HEK293T (cell line): ENCODE measurements at regions not wholly inside any gene's neighbourhood (a gene's known extent, or its start where the extent isn't known, plus 50 kb on each side); places are given as distances from the start of the nearest gene placed in this dataset.

Source experiments
- CTCF ChIA-PET: fragments of 350-600 bp; formaldehyde crosslinking; extraction: SDS; loops from one replicate; lab custom pipeline; 2021; ENCODE audit warnings: antibody characterized with exemption, inconsistent platforms; lab: Yijun Ruan, JAX
- POLR2A ChIA-PET: fragments of 350-600 bp; formaldehyde crosslinking; extraction: SDS; loops from one replicate; lab custom pipeline; 2020; ENCODE audit warnings: antibody characterized with exemption, inconsistent platforms; lab: Yijun Ruan, JAX
- DNase-seq: peaks from one replicate; pipeline ENCODE4 v3.0.0; 2012; ENCODE audit warnings: mixed read lengths; ENCODE audit errors: extremely low spot score
- ARNT ChIP-seq: fragments of 450-650 bp; IDR thresholded peaks from 2 replicates; pipeline ENCODE4 v1.6.1; 2017; ENCODE audit warnings: mild to moderate bottlenecking
- BHLHE40 ChIP-seq: fragments of 450-650 bp; IDR thresholded peaks from 2 replicates; pipeline ENCODE4 v1.6.1; 2016; ENCODE audit warnings: mild to moderate bottlenecking, moderate library complexity, borderline replicate concordance
- CTBP1 ChIP-seq: fragments of 450-650 bp; IDR thresholded peaks from 2 replicates; pipeline ENCODE4 v1.6.1; 2016; ENCODE audit warnings: borderline replicate concordance
- ELF4 ChIP-seq: fragments of 450-650 bp; IDR thresholded peaks from 2 replicates; pipeline ENCODE4 v1.6.1; 2017; ENCODE audit warnings: antibody characterized with exemption
- FOXA1 ChIP-seq: fragments of 450-650 bp; IDR thresholded peaks from 2 replicates; pipeline ENCODE4 v1.6.1; 2016; ENCODE audit warnings: mild to moderate bottlenecking
- FOXK2 ChIP-seq: fragments of 450-650 bp; IDR thresholded peaks from 2 replicates; pipeline ENCODE4 v1.6.1; 2016; ENCODE audit warnings: mild to moderate bottlenecking
- FOXM1 ChIP-seq: fragments of 450-650 bp; IDR thresholded peaks from 2 replicates; pipeline ENCODE4 v1.6.1; 2017; ENCODE audit warnings: mild to moderate bottlenecking, borderline replicate concordance
- HDGF ChIP-seq: fragments of 450-650 bp; IDR thresholded peaks from 2 replicates; pipeline ENCODE4 v1.6.1; 2017; ENCODE audit warnings: antibody characterized with exemption, borderline replicate concordance
- L3MBTL2 ChIP-seq: fragments of 450-650 bp; conservative IDR thresholded peaks from 2 replicates; pipeline ENCODE4 v1.6.1; 2016; ENCODE audit warnings: mild to moderate bottlenecking
- LEF1 ChIP-seq: fragments of 450-650 bp; IDR thresholded peaks from 2 replicates; pipeline ENCODE4 v1.6.1; 2017; ENCODE audit warnings: mild to moderate bottlenecking, borderline replicate concordance
- NFRKB ChIP-seq: fragments of 450-650 bp; IDR thresholded peaks from 2 replicates; pipeline ENCODE4 v1.6.1; 2016; ENCODE audit warnings: mild to moderate bottlenecking, moderate library complexity
- SP1 ChIP-seq: fragments of 450-650 bp; IDR thresholded peaks from 2 replicates; pipeline ENCODE4 v1.6.1; 2017
- SUZ12 ChIP-seq: fragments of 450-650 bp; IDR thresholded peaks from 2 replicates; pipeline ENCODE4 v1.6.1; 2016; ENCODE audit warnings: mild to moderate bottlenecking
- TARDBP ChIP-seq: fragments of 450-650 bp; IDR thresholded peaks from 2 replicates; pipeline ENCODE4 v1.6.1; 2016
- ZNF384 ChIP-seq: fragments of 450-650 bp; IDR thresholded peaks from 2 replicates; pipeline ENCODE4 v1.6.1; 2016
- TF ChIP-seq, protein P1 (sequence below): fragments of 450-650 bp; IDR thresholded peaks from 2 replicates; pipeline ENCODE4 v1.6.1; 2016

DNA sequence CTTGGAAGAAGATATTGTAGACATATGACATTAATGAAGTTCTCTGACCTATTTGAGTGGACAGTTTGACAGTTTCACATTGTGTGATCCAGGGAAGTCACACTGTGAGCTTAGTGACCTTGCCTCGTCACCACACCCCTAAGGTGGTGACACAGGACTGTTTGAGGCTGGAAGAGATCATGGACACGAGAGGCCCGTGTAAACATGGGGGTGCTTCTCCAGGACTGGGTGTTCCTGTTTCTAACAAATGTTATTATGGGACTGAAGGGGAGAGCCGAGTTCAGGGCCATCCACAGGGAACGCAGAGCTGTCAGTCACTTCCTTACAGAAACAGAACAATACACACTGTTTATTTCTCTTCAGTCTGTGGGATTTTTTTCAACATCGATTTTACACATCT is 96.5 kb upstream of the DNAJC19 start:
- no peak for TF ChIP-seq FOXA1
- no peak for TF ChIP-seq LEF1
- no peak for TF ChIP-seq FOXM1
- TF ChIP-seq L3MBTL2 = no peak
- TF ChIP-seq CTBP1 = no peak
- no peak for TF ChIP-seq BHLHE40
- TF ChIP-seq, protein P1, sequence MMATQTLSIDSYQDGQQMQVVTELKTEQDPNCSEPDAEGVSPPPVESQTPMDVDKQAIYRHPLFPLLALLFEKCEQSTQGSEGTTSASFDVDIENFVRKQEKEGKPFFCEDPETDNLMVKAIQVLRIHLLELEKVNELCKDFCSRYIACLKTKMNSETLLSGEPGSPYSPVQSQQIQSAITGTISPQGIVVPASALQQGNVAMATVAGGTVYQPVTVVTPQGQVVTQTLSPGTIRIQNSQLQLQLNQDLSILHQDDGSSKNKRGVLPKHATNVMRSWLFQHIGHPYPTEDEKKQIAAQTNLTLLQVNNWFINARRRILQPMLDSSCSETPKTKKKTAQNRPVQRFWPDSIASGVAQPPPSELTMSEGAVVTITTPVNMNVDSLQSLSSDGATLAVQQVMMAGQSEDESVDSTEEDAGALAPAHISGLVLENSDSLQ = no peak
- TF ChIP-seq SUZ12 = no peak
- TF ChIP-seq FOXK2 = no peak
- no peak for TF ChIP-seq HDGF
- TF ChIP-seq ARNT = no peak
- no peak for TF ChIP-seq NFRKB
- TF ChIP-seq ELF4 = no peak
- TF ChIP-seq SP1 = no peak
- no peak for TF ChIP-seq TARDBP
- no peak for TF ChIP-seq ZNF384
- CTCF ChIA-PET = no interaction called here
- DNase-seq = no peak
- POLR2A ChIA-PET = no interaction called here

DNA sequence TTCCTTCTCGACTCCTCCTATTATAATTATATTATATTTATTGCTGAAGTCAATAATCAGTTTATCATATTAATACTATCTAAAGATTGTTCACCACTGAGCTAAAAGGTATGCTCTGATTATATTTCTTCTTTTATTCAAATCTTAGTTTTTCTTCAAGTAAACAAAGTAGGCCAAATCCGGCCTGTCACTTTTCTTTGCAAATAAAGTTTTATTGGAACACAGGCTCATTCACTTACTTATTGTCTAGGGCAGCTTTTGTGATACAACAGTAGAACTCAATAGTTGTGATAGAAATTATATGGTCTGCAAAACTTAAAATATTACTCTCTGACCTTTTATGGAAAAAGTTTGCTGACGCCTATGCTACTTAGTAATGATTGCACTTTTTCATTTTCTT is 92.4 kb upstream of the DNAJC19 start:
- ChIA-PET POLR2A (no interaction called here), CTCF (no interaction called here)
- TF ChIP-seq, protein P1 = no peak
- no peak for TF ChIP-seq SUZ12
- no peak for TF ChIP-seq FOXA1
- TF ChIP-seq L3MBTL2 = no peak
- no peak for TF ChIP-seq TARDBP
- TF ChIP-seq LEF1 = no peak
- DNase-seq = no peak

DNA sequence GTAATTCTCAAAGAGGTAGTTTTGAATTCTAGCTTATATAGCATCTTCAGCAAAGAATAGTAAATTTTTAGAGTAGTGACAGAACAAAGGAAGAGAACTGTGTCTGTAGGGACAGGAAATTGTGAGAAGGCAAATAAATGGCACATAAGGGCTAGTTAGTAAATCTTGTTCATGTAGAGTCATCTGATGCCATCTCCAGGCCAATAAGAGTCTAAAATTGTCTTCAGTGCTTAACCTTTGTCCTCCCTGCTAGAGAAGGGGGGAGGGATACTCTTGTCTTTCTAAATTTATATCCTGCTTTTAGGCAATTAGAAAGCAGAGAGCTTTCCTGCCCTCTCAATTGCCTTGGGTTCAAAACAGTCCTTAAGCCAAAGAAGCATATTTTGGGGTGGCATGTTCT is 87.0 kb upstream of the DNAJC19 start:
- DNase-seq = no peak
- TF ChIP-seq NFRKB (no peak), CTBP1 (no peak), SP1 (no peak), ZNF384 (no peak), FOXA1 (no peak)
- TF ChIP-seq, protein P1 = no peak
- ChIA-PET CTCF (no interaction called here), POLR2A (no interaction called here)

DNA sequence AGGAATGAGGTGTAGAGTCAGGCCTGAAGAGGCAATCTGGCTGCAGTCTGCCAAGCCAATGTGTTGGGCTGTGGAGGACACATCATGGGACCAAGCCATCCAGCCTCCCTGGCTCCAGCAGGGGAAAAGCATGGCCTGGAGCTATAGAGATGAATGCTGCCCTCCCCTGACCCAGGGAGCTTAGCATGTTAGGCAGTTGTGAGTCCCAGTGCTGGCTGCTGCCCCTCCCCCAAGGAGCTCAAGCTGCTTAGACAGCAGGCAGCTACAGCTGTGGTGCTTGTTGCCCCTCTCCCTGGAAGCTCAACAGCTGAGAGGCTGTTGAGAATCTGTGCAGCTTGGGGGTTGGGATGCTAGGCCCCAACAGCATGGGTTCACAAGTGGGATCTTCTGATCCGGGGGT is 85.6 kb upstream of the DNAJC19 start:
- no peak for DNase-seq
- no peak for TF ChIP-seq SP1
- TF ChIP-seq LEF1 = no peak
- no peak for TF ChIP-seq SUZ12
- TF ChIP-seq, protein P1 = no peak
- no peak for TF ChIP-seq FOXM1
- POLR2A ChIA-PET = no interaction called here
- CTCF ChIA-PET = no interaction called here

DNA sequence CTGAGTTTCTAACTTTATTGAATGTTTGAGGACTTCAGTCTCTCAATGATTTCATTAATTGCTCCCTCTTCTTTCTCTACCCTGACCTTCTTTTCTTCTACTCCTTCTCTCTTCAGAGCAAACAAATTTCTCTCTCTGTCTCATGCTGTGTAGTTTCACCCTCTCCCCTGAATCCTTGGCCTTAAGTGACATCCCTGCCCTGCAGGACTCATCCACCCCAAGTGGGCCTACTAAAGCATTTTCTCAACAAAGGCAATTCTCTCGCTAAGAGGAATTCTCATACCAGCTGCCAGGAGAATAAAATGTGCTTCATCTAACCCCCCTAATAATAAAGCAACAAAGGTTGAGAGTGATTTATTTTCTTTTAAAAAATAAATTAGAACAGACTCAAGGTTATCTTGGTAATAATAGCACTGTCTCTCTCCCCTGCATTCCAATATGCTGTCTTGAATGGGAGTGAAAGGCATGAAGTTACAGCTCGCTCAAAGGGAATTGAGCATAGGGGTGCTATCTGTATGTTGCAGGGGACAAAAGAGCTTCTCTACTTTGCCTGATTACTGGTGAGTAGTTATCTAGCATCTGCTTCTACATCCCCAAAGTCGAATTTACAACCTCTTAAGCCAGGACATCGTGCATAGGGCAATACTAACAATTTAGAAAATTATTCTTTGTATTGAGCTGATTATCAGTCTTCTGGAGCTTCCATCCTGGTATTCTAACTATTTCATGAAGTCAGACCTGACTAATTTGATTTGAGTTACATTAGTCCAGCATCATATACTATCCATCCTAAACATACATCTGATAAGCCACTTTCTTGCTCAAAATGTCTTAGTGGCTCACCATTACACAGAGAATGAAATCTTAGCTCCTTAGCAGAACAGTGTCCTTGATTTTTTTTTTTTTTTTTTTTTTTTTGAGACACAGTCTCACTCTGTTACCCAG is 76.9 kb upstream of the DNAJC19 start:
- ChIA-PET POLR2A (no interaction called here), CTCF (no interaction called here)
- TF ChIP-seq FOXA1 = no peak
- no peak for DNase-seq

DNA sequence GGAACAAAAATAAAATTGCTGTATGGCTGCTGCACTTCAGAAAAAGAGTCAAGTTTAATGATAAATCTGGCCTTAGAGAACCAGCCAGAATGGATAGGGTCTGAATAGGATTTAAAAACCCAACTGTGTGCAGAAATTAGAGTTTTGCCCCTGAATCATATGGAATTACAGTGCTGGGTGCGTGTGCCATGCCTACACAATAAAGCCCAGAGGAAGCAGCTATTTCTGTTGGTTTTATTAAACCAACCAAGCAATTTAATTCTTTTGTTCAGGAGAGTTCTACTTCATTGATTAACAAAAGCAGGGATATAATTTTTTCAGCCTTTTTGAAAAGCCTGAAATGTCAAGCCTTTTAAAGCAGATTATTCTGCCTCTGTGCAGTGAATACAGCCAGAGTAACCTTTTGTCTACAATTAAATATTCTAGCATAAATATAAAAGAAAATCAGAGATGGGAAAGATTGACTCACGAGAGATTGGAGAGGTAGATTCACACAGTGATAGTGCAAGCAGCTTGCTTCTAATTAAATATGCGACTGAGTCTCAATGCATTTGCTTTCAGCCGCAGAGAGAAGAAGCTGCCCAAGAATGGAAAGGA is 66.7 kb upstream of the DNAJC19 start:
- ChIA-PET POLR2A (no interaction called here), CTCF (no interaction called here)
- TF ChIP-seq ARNT = no peak
- no peak for TF ChIP-seq CTBP1
- no peak for TF ChIP-seq BHLHE40
- no peak for TF ChIP-seq LEF1
- no peak for TF ChIP-seq TARDBP
- no peak for TF ChIP-seq L3MBTL2
- TF ChIP-seq FOXM1 = no peak
- TF ChIP-seq HDGF = no peak
- TF ChIP-seq, protein P1 = no peak
- TF ChIP-seq ZNF384 = no peak
- no peak for TF ChIP-seq FOXA1
- TF ChIP-seq SP1 = no peak
- TF ChIP-seq NFRKB = no peak
- no peak for TF ChIP-seq ELF4
- DNase-seq = no peak
